ENCODE measurements at regions not wholly inside any gene's neighbourhood (a gene's known extent, or its start where the extent isn't known, plus 50 kb on each side); places are given as distances from the start of the nearest gene placed in this dataset.

- no peak for DNase-seq
Measured at GRCh38 chr15:70227147-70227546, 129.4 kb upstream of the TLE3 start.

GRCh38 chr15:70226337-70226980 lies 128.7 kb upstream of the TLE3 start:
- no peak for DNase-seq

GRCh38 chr15:70225416-70225815 lies 127.7 kb upstream of the TLE3 start:
- DNase-seq: no peak

- DNase-seq: no peak
Measured at GRCh38 chr15:70222606-70223005, 124.9 kb upstream of the TLE3 start.

GRCh38 chr15:70220490-70221096 lies 122.9 kb upstream of the TLE3 start:
- no peak for DNase-seq

GRCh38 chr15:70219966-70220365 lies 122.2 kb upstream of the TLE3 start:
- DNase-seq: no peak

- DNase-seq: no peak
Measured at GRCh38 chr15:70219256-70219895, 121.7 kb upstream of the TLE3 start.

GRCh38 chr15:70217226-70218160 lies 119.8 kb upstream of the TLE3 start:
- DNase-seq: no peak

GRCh38 chr15:70215951-70216350 lies 118.2 kb upstream of the TLE3 start:
- no peak for DNase-seq

- no peak for DNase-seq
Measured at GRCh38 chr15:70214941-70215635, 117.4 kb upstream of the TLE3 start.

- no peak for DNase-seq
Measured at GRCh38 chr15:70214276-70214675, 116.6 kb upstream of the TLE3 start.

GRCh38 chr15:70213794-70214193 lies 116.1 kb upstream of the TLE3 start:
- DNase-seq: no peak

- no peak for DNase-seq
Measured at GRCh38 chr15:70212963-70213315, 115.2 kb upstream of the TLE3 start.

- peak in 1 of 3 donors; percentile 39 for DNase-seq
Measured at GRCh38 chr15:70212286-70212962, 114.7 kb upstream of the TLE3 start.

GRCh38 chr15:70210528-70210927 lies 112.8 kb upstream of the TLE3 start:
- no peak for DNase-seq

GRCh38 chr15:70210076-70210475 lies 112.4 kb upstream of the TLE3 start:
- no peak for DNase-seq

- DNase-seq: no peak
Measured at GRCh38 chr15:70209499-70209898, 111.8 kb upstream of the TLE3 start.

GRCh38 chr15:70208332-70208731 lies 110.6 kb upstream of the TLE3 start:
- DNase-seq: no peak

- DNase-seq: no peak
Measured at GRCh38 chr15:70206668-70207067, 109.0 kb upstream of the TLE3 start.

- no peak for DNase-seq
Measured at GRCh38 chr15:70204652-70205051, 106.9 kb upstream of the TLE3 start.

GRCh38 chr15:70203981-70204560 lies 106.4 kb upstream of the TLE3 start:
- DNase-seq: no peak

Data from muscle of back (tissue), 3 donors.